ENCODE measurements at regions not wholly inside any gene's neighbourhood (a gene's known extent, or its start where the extent isn't known, plus 50 kb on each side); places are given as distances from the start of the nearest gene placed in this dataset.
A peak's percentile ranks its signal among the peaks of the same experiment; 100 is the strongest.

DNA sequence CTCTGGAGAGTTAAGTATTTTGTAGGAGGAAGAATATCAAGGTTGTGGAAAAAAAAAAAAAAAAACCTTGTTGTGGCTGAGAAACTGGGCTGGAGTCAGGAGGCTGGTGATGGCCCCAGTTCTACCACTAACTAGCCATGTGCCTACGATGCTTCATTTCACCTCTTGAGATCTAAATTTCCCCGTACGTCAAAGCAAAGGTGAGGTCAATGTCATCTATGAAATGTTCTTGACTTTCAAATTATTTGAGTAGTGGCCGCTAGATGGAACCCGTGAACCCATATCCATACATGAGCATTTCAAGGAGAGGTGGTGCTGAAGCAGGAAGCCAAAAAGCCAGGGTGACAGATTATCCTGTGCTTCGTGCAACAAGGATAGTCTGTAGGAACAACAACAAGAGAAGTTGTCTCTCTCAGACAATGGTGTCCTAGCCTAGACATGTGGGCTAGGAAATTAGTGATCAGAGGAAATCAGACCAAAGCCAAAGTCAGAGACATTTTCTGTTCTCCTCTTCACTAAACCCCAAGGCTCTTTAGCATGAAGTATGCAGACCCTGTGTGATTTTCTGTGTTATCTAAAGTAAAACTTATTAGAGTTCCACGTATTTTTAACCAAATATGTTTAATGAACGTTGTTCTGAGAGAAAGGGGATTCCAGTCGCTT lies 95.5 kb upstream of the ETV6 start:
- no peaks in the 10 kb centered on the region for H3K4me1 ChIP-seq (ENCODE audit: control insufficient read depth, insufficient read depth, low read length)
- no peaks in the 10 kb centered on the region for H3K36me3 ChIP-seq (ENCODE audit: control insufficient read depth, insufficient read depth, low read length)
- H3K27ac ChIP-seq (ENCODE audit: low read length) = no peak overlapping the region
- no peaks in the 10 kb centered on the region for H3K9me3 ChIP-seq (ENCODE audit: control insufficient read depth, insufficient read depth, low read length)
- WGBS (ENCODE audit: insufficient coverage, insufficient read length) = no CpG with 5 or more reads among the region's 9 CpGs
- peak; percentile 18 for DNase-seq (ENCODE audit: low read depth, low spot score)
- no peaks in the 10 kb centered on the region for H3K27me3 ChIP-seq (ENCODE audit: control insufficient read depth, insufficient read depth, low read length)
- H3K4me3 ChIP-seq (ENCODE audit: low read length) = no peak overlapping the region

DNA sequence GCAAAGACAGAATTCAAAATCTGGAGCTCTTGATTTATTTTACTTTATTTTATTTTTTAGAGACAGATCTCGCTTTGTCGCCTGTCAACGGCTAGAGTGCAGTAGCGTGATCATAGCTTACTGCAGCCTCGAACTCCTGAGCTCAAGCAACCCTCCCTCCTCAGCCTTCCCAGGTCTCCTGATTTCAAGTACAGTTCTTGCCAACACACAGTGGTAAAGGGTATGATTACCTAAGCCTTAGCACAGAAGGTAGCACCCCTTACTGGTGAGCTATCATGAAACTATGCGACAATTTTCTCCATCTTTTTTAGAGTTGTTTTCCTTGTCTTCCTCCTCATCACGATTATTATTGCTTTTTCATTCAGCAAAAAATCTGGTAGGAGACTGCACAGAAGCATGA lies 94.3 kb upstream of the ETV6 start:
- no peak for DNase-seq (ENCODE audit: low read depth, low spot score)
- Histone ChIP-seq H3K27me3 (ENCODE audit: control insufficient read depth, insufficient read depth, low read length) (no peaks in the 10 kb centered on the region), H3K27ac (ENCODE audit: low read length) (no peak overlapping the region), H3K9me3 (ENCODE audit: control insufficient read depth, insufficient read depth, low read length) (no peaks in the 10 kb centered on the region), H3K4me1 (ENCODE audit: control insufficient read depth, insufficient read depth, low read length) (no peaks in the 10 kb centered on the region), H3K36me3 (ENCODE audit: control insufficient read depth, insufficient read depth, low read length) (no peaks in the 10 kb centered on the region), H3K4me3 (ENCODE audit: low read length) (no peak overlapping the region)
- WGBS (ENCODE audit: insufficient coverage, insufficient read length) = no CpG with 5 or more reads among the region's 7 CpGs

DNA sequence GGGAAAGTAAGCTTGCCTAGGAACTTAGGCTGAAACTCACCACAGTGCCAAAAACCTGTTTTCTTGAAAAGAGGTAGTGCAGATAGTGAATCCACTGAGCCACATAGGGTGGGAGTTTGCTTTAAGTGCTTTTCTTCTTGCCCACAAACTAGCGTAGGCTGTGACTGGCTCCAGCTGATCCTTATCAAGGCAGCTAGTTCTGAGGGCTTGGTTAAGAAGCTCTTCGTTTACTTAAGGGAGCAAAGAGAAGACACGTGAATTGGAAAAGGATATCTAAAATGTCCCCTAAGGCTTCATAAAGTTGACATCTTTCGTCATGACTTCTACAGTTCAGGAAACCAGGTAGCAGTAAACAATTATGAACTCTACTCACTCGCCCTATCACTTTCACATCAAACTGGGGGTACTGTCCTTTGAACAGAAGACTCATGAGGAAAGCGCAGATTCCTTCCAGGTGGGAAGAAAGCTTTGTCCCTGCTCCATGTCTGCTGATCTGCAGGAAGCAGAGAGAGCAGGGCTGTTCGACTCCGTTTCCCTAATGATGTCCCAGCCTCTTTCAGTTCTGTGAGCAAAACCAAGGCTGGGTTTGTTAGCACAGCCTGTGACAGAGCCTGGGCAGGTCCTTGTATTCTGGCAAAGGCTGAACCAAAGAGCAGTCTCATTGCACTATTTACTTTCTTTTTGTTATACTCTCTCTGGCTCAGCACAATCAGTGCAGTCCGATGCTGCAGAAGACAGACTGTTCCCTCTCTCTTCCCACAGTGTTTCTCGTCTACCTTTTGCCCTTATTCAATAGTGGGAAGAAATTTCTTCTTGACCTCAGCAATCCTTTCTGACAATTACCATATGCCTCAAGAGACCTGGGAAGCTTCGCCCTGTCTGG lies 93.5 kb upstream of the ETV6 start:
- Histone ChIP-seq H3K9me3 (ENCODE audit: control insufficient read depth, insufficient read depth, low read length) (no peaks in the 10 kb centered on the region), H3K4me1 (ENCODE audit: control insufficient read depth, insufficient read depth, low read length) (no peaks in the 10 kb centered on the region), H3K27ac (ENCODE audit: low read length) (no peak overlapping the region), H3K27me3 (ENCODE audit: control insufficient read depth, insufficient read depth, low read length) (no peaks in the 10 kb centered on the region), H3K36me3 (ENCODE audit: control insufficient read depth, insufficient read depth, low read length) (no peaks in the 10 kb centered on the region), H3K4me3 (ENCODE audit: low read length) (no peak overlapping the region)
- WGBS (ENCODE audit: insufficient coverage, insufficient read length) = no CpG with 5 or more reads among the region's 11 CpGs
- no peak for DNase-seq (ENCODE audit: low read depth, low spot score)

DNA sequence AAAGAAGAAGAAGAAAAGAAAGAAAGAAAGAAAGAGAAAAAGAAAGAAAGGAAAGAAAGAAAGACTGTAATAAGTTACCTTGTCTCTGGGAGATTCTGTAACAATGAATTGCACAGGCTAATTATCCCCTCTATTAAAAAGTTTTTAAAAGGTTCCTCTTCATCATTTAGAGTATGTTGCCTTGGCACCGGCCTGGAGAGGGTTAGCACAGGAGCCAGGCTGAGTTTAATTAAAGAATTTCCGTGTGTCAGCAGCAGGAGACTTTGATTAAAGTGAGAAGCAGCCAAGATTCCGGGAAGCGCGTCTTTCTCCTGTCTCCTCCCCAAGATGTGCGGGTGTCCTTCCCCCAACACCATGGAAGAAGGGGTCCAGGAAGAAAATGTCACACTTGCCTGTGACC lies 92.8 kb upstream of the ETV6 start:
- no peak for DNase-seq (ENCODE audit: low read depth, low spot score)
- no peak overlapping the region for H3K27ac ChIP-seq (ENCODE audit: low read length)
- no peaks in the 10 kb centered on the region for H3K27me3 ChIP-seq (ENCODE audit: control insufficient read depth, insufficient read depth, low read length)
- no peaks in the 10 kb centered on the region for H3K4me1 ChIP-seq (ENCODE audit: control insufficient read depth, insufficient read depth, low read length)
- no peaks in the 10 kb centered on the region for H3K36me3 ChIP-seq (ENCODE audit: control insufficient read depth, insufficient read depth, low read length)
- WGBS (ENCODE audit: insufficient coverage, insufficient read length) = no CpG with 5 or more reads among the region's 6 CpGs
- no peak overlapping the region for H3K4me3 ChIP-seq (ENCODE audit: low read length)
- H3K9me3 ChIP-seq (ENCODE audit: control insufficient read depth, insufficient read depth, low read length) = no peaks in the 10 kb centered on the region

DNA sequence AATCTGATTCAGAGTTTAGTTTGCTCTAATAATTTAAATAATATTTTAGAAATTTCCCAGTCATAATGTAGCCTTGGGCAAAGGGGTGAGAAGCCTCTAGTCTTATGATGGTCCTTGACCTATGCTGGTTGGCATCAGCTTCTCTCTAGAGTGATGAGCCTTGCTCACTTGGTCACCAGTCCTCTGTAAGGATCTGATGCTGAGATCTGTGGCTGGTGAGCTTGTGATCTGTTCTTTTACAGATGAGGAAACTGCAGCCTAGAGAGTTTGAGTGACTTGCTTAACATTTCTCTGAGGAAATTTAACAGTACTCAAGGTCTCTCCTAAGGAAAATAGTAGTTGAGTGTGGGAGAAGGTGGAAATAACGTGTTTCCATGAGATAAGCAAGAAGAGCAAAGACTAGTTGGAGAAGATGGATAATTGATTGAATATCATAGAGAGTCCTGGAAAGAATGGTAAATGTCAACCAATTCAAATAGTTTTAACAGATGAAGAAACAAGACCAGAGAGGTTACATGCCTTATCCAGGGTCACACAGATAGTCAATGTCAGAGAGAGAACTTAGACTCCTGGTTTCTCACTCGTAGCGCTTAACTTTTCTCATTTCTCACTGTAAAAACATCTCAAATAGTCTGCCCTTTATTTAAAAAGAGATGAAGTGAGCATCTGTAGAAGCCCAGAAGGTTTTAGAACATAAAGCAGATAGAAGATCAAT lies 89.7 kb upstream of the ETV6 start:
- Histone ChIP-seq H3K4me3 (ENCODE audit: low read length) (no peak overlapping the region), H3K4me1 (ENCODE audit: control insufficient read depth, insufficient read depth, low read length) (no peaks in the 10 kb centered on the region)
- 100% methylated on average over 1 of the region's 3 CpGs for WGBS (ENCODE audit: insufficient coverage, insufficient read length)

DNA sequence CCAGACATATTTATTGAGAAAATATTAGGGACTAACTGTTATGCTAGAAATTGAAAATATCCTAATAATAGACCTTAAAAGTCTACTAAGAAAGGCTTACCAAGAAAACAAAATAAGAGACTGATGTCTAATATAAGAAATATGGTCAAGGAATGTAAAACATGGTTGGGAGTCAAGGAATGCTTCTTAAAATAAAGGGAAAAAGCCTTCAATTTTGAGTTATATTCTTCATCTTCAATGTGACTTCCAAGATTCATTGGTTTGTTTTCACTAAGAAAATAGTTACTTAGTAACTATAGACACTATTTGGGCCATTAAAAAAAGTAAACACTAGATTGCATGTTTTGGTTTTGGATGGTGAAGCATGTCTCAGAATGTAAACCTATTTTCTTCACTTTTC lies 88.1 kb upstream of the ETV6 start:
- Histone ChIP-seq H3K36me3 (ENCODE audit: control insufficient read depth, insufficient read depth, low read length) (no peaks in the 10 kb centered on the region), H3K27ac (ENCODE audit: low read length) (no peak overlapping the region), H3K4me1 (ENCODE audit: control insufficient read depth, insufficient read depth, low read length) (no peaks in the 10 kb centered on the region), H3K9me3 (ENCODE audit: control insufficient read depth, insufficient read depth, low read length) (no peaks in the 10 kb centered on the region), H3K27me3 (ENCODE audit: control insufficient read depth, insufficient read depth, low read length) (no peaks in the 10 kb centered on the region), H3K4me3 (ENCODE audit: low read length) (no peak overlapping the region)
- DNase-seq (ENCODE audit: low read depth, low spot score) = no peak

More for the DNA sequence above, 89.7 kb upstream of the ETV6 start:
- DNase-seq (ENCODE audit: low read depth, low spot score) = no peak
- Histone ChIP-seq H3K27me3 (ENCODE audit: control insufficient read depth, insufficient read depth, low read length) (no peaks in the 10 kb centered on the region), H3K27ac (ENCODE audit: low read length) (no peak overlapping the region), H3K9me3 (ENCODE audit: control insufficient read depth, insufficient read depth, low read length) (no peaks in the 10 kb centered on the region), H3K36me3 (ENCODE audit: control insufficient read depth, insufficient read depth, low read length) (no peaks in the 10 kb centered on the region)

DNA sequence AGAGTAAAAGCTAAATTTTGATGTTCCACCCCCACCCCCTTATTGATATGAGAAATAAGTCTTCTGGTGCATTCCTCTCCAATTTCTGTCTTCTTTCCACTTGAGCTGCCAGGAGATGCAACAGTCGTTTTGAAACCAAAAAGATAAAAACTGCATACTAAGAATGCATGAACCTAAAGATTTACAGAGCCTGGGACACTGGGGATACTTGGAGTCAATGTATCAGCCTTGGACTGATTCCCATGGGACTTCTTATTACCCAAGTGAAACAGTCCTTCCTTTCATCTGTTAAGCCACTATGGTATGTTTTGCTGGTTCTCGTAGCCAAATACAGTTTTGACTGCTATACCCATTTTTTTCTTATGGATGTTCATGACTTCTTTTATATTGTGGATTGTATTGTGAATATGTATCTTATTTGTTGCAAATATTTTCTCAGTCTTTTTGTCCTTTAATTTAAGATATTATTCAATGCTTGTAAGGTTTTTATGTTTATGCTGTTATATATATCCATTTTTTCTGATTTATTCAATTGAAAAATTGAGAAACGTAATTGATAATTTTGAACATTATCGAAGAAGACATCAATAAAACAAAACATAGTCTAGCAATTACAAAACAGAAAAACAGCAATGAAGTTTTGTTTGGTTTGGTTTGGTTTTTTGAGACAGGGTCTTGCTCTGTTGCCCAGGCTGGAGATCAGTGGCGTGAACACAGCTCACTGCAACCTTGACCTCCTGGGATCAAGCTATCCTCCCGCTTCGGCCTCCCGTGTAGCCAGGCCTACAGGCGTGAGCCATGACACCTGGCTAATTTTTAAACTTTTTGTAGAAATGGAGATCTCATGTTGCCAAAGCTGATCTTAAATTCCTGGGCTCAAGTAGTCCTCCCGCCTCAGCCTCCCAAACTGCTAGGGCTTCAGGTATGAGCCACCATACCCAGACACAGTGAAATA lies 85.4 kb upstream of the ETV6 start:
- WGBS (ENCODE audit: insufficient coverage, insufficient read length) = no CpG with 5 or more reads among the region's 10 CpGs
- no peaks in the 10 kb centered on the region for H3K9me3 ChIP-seq (ENCODE audit: control insufficient read depth, insufficient read depth, low read length)
- H3K4me1 ChIP-seq (ENCODE audit: control insufficient read depth, insufficient read depth, low read length) = no peaks in the 10 kb centered on the region
- no peak overlapping the region for H3K4me3 ChIP-seq (ENCODE audit: low read length)
- DNase-seq (ENCODE audit: low read depth, low spot score) = no peak
- H3K36me3 ChIP-seq (ENCODE audit: control insufficient read depth, insufficient read depth, low read length) = no peaks in the 10 kb centered on the region
- H3K27ac ChIP-seq (ENCODE audit: low read length) = no peak overlapping the region
- no peaks in the 10 kb centered on the region for H3K27me3 ChIP-seq (ENCODE audit: control insufficient read depth, insufficient read depth, low read length)

DNA sequence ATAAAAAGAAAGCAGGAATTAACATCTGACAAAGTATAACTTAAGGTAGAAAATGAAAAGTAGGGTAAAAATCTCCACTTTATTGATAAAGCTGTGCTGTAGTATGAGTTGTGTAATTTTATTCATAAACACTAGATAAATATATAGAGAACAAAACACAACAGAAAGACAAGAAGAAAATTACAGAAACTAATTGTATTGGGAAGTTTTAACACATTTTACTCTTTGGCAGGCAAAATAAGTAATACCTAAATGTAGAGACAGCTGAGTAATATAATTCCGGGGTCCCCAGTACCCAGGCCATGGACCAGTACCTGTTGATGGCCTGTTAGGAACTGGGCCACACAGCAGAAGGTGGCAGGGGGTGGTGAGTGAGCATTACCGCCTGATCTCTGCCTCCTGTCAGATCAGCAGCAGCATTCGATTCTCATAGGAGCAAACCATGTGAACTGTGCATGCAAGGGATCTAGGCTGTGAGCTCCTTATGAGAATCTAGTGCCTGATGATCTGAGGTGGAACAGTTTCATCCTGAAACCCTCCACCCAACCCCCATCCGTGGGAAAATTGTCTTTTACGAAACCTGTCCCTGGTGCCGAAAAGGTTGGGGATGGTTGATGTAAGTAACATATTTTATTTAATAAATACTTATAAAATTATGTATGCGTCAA lies 84.4 kb upstream of the ETV6 start:
- Histone ChIP-seq H3K27ac (ENCODE audit: low read length) (no peak overlapping the region), H3K4me3 (ENCODE audit: low read length) (no peak overlapping the region), H3K27me3 (ENCODE audit: control insufficient read depth, insufficient read depth, low read length) (no peaks in the 10 kb centered on the region), H3K4me1 (ENCODE audit: control insufficient read depth, insufficient read depth, low read length) (no peaks in the 10 kb centered on the region), H3K9me3 (ENCODE audit: control insufficient read depth, insufficient read depth, low read length) (no peaks in the 10 kb centered on the region), H3K36me3 (ENCODE audit: control insufficient read depth, insufficient read depth, low read length) (no peaks in the 10 kb centered on the region)
- no peak for DNase-seq (ENCODE audit: low read depth, low spot score)
- no CpG with 5 or more reads among the region's 7 CpGs for WGBS (ENCODE audit: insufficient coverage, insufficient read length)

DNA sequence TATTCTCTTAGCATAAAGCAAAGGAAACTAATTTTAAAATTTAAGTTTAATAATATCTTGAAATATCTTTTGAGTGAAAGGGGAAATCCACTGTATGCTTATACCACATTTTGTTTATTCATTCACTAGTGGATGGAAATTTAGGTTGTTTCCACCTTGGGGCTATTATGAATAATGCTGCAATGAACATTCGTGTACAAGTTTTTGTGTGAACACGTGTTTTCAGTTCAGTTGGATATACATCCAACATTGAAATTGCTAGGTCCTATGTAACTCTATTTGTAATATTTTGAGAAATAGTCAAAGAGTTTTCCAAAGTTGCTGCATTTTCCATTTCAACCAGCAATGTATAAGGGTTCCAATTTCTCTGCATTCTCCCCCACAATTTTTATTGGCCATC lies 83.7 kb upstream of the ETV6 start:
- no peak for DNase-seq (ENCODE audit: low read depth, low spot score)
- Histone ChIP-seq H3K27me3 (ENCODE audit: control insufficient read depth, insufficient read depth, low read length) (no peaks in the 10 kb centered on the region), H3K36me3 (ENCODE audit: control insufficient read depth, insufficient read depth, low read length) (no peaks in the 10 kb centered on the region), H3K9me3 (ENCODE audit: control insufficient read depth, insufficient read depth, low read length) (no peaks in the 10 kb centered on the region), H3K27ac (ENCODE audit: low read length) (no peak overlapping the region), H3K4me1 (ENCODE audit: control insufficient read depth, insufficient read depth, low read length) (no peaks in the 10 kb centered on the region), H3K4me3 (ENCODE audit: low read length) (no peak overlapping the region)
- no CpG with 5 or more reads among the region's 2 CpGs for WGBS (ENCODE audit: insufficient coverage, insufficient read length)

Measured in iPS DF 6.9 (cell line).